ENCODE measurements at regions not wholly inside any gene's neighbourhood (a gene's known extent, or its start where the extent isn't known, plus 50 kb on each side); places are given as distances from the start of the nearest gene placed in this dataset.

DNA sequence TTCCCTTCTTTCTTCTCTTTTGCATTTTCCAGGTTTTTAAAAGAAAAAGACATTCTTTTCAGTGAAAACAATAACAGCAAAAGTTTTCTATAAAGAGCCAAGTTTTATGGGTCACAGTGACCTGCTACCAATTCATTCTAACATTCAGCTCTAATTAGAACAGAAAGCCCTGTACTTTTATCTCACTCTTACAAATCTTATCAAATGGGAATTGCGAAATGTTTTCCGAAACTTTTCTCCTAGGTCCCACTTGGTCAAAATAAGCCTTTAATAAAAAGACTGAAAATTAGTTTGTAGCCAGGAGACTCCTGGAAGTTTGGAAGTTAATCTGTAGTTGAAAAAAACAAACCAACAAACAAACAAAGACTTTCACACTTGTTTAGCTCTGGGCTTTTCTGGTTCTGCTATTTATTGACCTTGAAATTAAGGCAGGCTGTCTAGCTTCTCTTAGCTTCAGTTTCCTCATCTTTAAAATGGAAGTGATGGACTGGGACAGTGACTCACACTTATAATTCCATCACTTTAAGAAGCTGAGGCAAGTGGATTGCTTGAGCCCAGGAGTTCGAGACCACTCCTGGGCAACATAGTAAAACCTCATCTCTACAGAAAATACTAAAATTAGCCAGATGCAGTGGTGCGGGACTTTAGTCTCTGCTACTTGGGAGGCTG, 613.5 kb upstream of the CDH4 start:
- DNase-seq (ENCODE audit: low spot score) = no peak

DNA sequence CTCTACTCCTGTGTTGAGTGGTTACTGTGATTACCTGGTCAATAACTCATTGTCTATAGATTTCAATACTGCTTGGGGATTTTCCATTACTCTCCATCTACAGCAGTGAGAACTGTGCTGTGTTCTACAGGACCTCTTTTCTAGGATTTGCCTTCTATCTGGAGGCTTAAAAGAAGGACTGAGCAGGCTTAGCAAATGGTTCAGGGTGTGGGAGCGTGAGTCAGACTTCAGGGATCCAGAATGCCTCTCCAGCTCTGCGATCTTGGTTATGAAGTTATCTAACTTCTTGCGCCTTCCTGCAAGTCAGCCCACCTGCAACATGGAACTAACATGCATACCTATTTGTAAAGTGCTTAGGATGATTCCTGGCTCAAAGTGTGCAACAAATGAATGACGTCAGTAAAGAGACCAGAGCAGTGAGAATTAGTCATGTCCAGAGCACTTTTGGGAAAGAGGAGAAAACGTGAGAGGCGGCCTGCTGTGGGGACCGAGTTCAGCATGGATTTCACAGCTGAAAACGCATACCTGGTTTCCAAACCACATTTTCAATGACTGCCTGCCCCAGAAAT, 610.1 kb upstream of the CDH4 start:
- no peak for DNase-seq (ENCODE audit: low spot score)

GRCh38 chr20:60642541-60642940, 609.5 kb upstream of the CDH4 start:
- DNase-seq (ENCODE audit: low spot score) = no peak

- DNase-seq (ENCODE audit: low spot score) = no peak
These were observed 603.5 kb upstream of the CDH4 start for GRCh38 chr20:60648556-60648955.

- DNase-seq (ENCODE audit: low spot score) = no peak
These were observed 602.5 kb upstream of the CDH4 start for GRCh38 chr20:60649541-60649940.

DNA sequence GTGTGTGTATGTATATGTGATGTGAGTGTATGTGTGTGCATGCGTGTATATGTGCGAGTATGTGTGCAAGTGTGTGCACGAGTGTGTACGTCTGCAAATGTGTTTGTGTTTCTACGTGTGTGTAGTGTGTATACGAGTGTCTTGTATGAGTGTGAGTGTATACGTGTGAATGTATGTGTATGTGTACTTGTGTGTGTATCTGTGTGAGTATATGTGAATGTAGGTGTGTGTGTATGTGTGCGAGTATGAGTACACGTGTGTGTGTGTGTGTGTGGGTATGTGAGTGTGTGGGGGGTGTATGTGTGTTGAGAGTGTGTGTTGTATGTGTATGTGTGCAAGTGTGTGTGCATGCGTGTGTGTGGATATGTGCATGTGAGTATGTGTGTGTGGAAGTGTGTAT, 602.0 kb upstream of the CDH4 start:
- no peak for DNase-seq (ENCODE audit: low spot score)

DNA sequence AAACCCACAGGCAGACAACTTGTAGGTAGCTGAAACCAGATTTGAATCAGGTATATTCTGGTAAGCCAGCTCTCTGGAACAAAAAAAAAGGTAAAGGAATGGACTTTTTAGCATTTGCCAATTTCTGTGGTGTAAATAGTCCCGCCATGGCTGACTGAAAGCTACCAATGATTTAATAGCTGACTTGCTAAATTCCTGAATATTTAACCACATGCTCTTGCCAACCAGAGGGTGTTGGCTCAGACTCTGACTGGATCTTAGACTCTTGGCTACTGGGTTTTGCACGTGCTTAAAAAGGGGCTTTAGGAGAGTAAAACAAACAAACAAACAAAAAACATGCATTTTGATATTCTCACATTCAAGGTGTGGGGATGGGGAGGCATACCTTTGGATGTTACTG, 600.0 kb upstream of the CDH4 start:
- no peak for DNase-seq (ENCODE audit: low spot score)

DNA sequence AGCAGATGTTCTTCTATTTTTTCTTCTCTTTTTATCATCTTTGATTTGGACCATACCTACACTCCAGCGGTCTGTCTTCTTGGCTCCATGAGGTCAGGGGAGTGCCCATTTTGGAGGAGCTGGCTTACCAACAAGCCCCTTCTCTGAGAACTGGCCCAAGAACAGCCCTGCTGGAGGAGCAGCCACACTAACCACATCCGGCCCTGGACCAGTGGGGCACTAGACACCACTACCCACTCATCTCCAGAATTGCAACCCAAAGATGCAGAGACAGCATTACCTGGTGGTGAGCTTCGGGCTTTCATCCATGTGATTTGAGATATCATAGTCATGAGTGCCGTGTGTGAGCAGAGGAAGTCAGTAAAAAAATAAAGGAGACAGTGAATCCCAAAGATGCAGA, 599.4 kb upstream of the CDH4 start:
- no peak for DNase-seq (ENCODE audit: low spot score)

DNA sequence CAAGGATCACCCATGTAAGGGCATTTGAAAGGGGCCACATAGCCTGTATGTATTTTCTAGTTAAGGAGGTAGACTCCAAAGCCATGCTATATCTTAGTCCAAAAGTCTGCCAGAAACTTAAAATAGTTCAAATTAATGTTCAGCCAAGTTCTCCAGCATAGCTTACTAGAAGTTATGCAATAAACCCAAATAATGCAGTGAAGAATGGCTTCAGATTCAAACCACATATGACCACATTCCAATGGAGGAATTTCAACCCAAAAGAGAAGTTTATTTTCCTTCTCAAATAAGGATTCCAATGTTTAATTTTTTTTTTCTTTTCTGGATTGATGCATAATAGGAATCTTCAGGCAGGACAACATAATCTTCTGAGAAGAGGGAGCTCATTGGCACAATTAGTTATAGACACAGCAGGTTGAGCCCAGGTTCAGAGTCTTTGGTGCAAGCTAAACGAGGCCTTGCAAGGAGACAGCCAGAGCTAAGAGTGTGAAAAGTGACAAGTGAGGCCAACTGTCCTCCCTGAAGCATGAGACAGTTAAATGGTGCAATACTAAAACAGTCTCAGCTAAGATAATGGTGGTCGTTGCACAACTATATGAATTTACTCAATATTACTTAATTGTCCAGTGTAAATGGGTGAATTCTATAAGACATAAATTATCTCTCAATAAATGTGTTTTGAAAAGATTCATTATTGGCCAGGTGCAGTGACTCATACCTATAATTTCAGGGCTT, 598.8 kb upstream of the CDH4 start:
- no peak for DNase-seq (ENCODE audit: low spot score)

- DNase-seq (ENCODE audit: low spot score) = no peak
These were observed 593.4 kb upstream of the CDH4 start for GRCh38 chr20:60658681-60659080.

- no peak for DNase-seq (ENCODE audit: low spot score)
These were observed 592.8 kb upstream of the CDH4 start for GRCh38 chr20:60659240-60659639.

DNA sequence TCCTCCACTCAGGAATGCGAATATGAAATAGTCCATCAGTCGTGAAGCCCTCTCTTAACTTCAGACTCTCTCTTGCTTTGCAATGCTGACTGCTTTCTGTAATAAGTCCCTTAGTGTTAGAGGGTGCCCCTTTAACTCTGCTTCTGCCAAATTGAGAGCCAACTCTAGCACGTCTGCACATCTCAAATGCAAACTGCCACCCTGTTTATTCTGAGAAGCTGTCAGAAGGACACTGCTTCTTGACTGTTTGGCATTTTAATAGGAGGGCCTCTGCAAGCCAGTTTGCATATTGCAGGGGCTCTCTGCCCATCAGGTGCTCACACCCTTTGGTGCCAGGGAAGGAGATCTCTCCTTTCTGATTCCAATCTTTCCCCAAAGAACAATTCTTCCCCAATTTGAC, 589.8 kb upstream of the CDH4 start:
- DNase-seq (ENCODE audit: low spot score) = no peak

- DNase-seq (ENCODE audit: low spot score) = no peak
These were observed 588.0 kb upstream of the CDH4 start for GRCh38 chr20:60664106-60664505.

DNA sequence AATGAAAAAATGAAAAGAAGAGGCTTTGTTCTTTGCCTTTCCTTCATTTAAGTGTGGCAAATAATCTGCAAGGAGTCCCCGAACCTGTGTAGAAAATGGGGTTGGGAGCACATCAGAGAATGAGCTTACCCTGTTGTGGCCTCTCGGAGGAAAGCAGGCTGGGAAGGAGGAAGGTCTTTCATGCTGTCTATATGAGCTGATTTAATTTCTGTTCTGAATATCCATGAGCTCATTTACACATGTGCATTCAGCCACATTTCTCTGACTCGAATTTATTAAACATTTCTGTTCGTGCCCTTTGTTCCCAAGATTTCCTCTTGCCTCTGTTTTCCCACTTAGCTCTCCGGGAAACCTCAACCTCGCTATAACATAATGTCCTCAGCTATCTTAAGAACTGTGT, 584.4 kb upstream of the CDH4 start:
- DNase-seq (ENCODE audit: low spot score) = no peak

DNA sequence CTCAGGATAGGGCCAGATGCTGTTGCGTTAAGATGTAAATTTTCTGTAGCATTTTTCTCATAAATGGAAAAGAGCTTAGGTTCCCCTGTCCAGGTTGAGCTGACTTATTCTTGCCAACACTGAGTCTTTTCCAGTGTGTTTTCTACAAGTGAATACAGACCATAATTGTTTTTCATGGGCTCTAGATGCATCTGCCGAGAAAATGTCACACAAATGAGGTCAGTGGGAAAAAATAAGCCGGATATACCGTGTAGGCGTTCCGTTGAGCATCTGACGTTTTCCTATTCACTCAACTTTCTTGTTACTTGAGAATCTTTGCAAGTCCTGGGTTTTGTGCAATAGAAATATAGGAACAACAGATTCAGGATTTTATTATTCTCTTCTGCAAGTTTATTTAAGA, 582.9 kb upstream of the CDH4 start:
- no peak for DNase-seq (ENCODE audit: low spot score)

GRCh38 chr20:60676011-60676410, 576.0 kb upstream of the CDH4 start:
- DNase-seq (ENCODE audit: low spot score) = no peak

DNA sequence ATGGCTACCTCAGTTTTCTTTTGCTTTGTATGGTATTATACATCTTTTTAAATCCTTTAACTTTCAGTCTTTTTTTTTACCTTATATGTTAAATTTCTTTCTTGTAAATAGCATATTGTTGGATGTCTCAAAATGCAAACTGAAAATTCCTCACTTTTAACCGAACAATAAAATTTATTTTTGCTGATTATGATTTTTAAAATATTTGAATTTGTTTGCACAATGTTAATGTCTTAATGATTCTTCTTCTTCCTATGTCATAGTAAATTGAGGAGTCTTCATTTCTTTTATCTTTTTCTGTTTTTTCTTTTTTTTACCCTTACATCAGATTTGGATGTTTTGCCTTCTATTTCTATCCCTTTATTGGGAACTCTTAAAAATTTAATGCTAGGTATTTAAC, 574.2 kb upstream of the CDH4 start:
- DNase-seq (ENCODE audit: low spot score) = no peak

- DNase-seq (ENCODE audit: low spot score) = no peak
These were observed 571.5 kb upstream of the CDH4 start for GRCh38 chr20:60680554-60680953.

- DNase-seq (ENCODE audit: low spot score) = no peak
These were observed 564.8 kb upstream of the CDH4 start for GRCh38 chr20:60687213-60687612.

DNA sequence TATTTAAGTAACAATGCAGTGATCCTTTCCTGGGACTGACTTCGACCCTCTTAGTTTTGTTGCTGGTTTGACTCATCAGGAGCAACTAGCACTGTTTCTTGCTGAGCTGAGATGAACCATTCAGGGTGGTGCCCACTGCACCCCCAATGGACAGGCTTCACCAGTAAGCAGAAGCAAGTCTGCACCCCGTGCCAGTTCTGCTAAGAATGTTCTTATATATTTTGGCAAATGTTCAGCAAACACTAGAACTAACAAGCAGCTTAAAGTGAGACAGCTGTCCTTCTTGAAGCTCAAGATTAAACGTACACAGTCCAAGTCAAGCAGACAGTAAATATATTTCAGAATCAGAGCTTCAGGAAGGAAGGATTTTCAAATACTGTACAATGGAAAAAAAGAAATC, 561.3 kb upstream of the CDH4 start:
- DNase-seq (ENCODE audit: low spot score) = no peak

GRCh38 chr20:60691966-60692615, 560.0 kb upstream of the CDH4 start:
- DNase-seq (ENCODE audit: low spot score) = no peak

DNA sequence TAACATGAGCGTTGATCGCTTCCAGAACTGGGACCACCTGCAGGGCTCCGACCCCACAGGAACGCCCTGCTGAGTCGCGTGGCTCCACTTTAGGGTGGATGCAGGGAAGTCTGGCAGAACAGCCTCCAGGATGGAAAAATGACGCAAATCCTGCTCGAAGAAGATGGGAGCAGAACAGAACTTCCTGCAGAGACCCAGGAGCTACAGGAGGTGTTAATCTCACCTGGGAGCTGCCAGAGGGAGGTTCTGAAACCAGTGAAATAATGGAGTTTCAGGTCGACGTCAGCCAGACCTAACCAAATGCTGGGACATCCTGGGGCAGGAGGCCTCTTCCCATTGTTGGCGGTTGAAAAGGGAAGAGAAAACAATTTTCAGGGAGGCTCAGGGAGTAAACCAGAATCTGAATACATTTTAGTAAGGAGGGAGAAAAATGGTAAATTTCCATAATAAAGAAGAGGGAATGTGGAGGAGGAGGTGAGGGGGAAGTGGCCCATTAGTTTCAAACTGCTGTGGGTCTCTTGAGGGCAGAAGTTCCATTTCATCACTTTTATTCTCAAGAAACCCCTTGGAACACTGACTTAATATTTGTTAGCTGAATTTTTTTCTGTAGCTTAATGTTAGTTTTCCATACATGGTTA, 558.4 kb upstream of the CDH4 start:
- DNase-seq (ENCODE audit: low spot score) = no peak

DNA sequence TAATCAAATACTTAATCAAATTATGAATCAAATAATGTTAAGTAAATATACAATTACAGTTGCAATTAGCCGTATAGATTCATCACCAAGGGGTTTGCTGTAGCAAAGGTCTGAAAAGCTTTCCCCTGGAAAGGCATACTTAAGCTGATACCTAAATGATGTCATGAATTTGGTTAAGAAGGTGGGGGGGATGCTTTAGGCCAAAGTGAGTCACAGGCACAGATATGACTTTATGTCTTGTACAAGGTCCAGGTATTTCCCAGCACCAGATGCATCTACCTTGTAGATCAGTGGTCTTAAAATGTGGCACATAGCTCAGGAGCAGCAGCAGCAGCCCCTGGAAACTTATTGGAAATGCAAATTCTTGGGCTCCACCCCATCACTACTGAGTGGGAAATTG, 557.3 kb upstream of the CDH4 start:
- no peak for DNase-seq (ENCODE audit: low spot score)

Measured in CD4-positive, alpha-beta T cell treated with Interleukin-6 at 100 ng/mL for 8 hours (primary cell).